IMR-90 (cell line): ENCODE measurements at regions not wholly inside any gene's neighbourhood (a gene's known extent, or its start where the extent isn't known, plus 50 kb on each side); places are given as distances from the start of the nearest gene placed in this dataset.
A peak's percentile ranks its signal among the peaks of the same experiment; 100 is the strongest.
"Not testable (repeated sequence)": the region's sequence is repeated elsewhere in the genome, so short reads cannot be mapped to it uniquely, and the experiment has no call there.

Source experiments
- ATAC-seq: fragments of 200-7000 bp; cut with Tn5 transposase; 2 replicates; pipeline ENCODE4 v1.9.1; 2020; ENCODE audit warnings: low read depth, mild to moderate bottlenecking, moderate library complexity
- BruUV-seq: library from RNA; stranded (reverse); fragments of 400-500 nt; replicated peaks from 2 replicates; lab custom pipeline; 2021; lab: Mats Ljungman, UMichigan
- CTCF ChIA-PET: fragments of 300-600 bp; formaldehyde crosslinking; extraction: SDS; loops from one replicate; lab custom pipeline; 2021; ENCODE audit warnings: antibody characterized with exemption; lab: Yijun Ruan, JAX
- POLR2A ChIA-PET: fragments of 300-600 bp; sonication (Branson Sonifier 250); formaldehyde crosslinking; loops from one replicate; lab custom pipeline; 2022; ENCODE audit warnings: antibody characterized with exemption; ENCODE audit not compliant: unreplicated experiment; lab: Charles Lee
- DNase-seq: peaks from one replicate; pipeline ENCODE4 v3.0.0; 2013
- H2AFZ ChIP-seq: replicated peaks from 2 replicates; pipeline ENCODE3; 2013; ENCODE audit warnings: low read length, mild to moderate bottlenecking; ENCODE audit not compliant: poor library complexity
- H2AK5ac ChIP-seq: 2 replicates; pipeline ENCODE4 v1.6.1; 2013; ENCODE audit warnings: low read depth, low read length, inconsistent platforms
- H2AK9ac ChIP-seq: replicated peaks from 2 replicates; pipeline ENCODE3; 2013; ENCODE audit warnings: mild to moderate bottlenecking, low read depth, low read length, moderate library complexity; ENCODE audit not compliant: poor library complexity
- H2BK120ac ChIP-seq: 2 replicates; pipeline ENCODE4 v1.6.1; 2013; ENCODE audit warnings: low read depth, low read length, inconsistent platforms
- H2BK15ac ChIP-seq: 3 replicates; pipeline ENCODE4 v1.6.1; 2013; ENCODE audit warnings: low read depth, low read length, inconsistent platforms
- H2BK20ac ChIP-seq: 2 replicates; pipeline ENCODE4 v1.6.1; 2013; ENCODE audit warnings: low read depth, mild to moderate bottlenecking, inconsistent platforms, low read length, moderate library complexity
- H2BK5ac ChIP-seq: 2 replicates; pipeline ENCODE4 v1.6.1; 2013; ENCODE audit warnings: mild to moderate bottlenecking, low read depth, low read length, inconsistent platforms; ENCODE audit not compliant: poor library complexity, severe bottlenecking
- H3K14ac ChIP-seq: replicated peaks from 2 replicates; pipeline ENCODE4 v1.6.1; 2013; ENCODE audit warnings: low read depth, low read length, inconsistent platforms
- H3K18ac ChIP-seq: 2 replicates; pipeline ENCODE4 v1.6.1; 2013; ENCODE audit warnings: low read depth, low read length, control low read depth
- H3K23ac ChIP-seq: 2 replicates; pipeline ENCODE4 v1.6.1; 2013; ENCODE audit warnings: low read depth, low read length, inconsistent platforms
- H3K27ac ChIP-seq: 2 replicates; pipeline ENCODE4 v1.5.1; 2013; ENCODE audit warnings: mild to moderate bottlenecking, control low read depth, low read length; ENCODE audit not compliant: insufficient read depth
- H3K27me3 ChIP-seq: 2 replicates; pipeline ENCODE4 v1.6.1; 2013; ENCODE audit warnings: low read length; ENCODE audit not compliant: control insufficient read depth, insufficient read depth
- H3K36me3 ChIP-seq: 2 replicates; pipeline ENCODE4 v1.6.1; 2013; ENCODE audit warnings: low read length, mixed read lengths; ENCODE audit not compliant: control insufficient read depth, insufficient read depth
- H3K4ac ChIP-seq: 2 replicates; pipeline ENCODE4 v1.6.1; 2013; ENCODE audit warnings: low read depth, low read length, inconsistent platforms
- H3K4me1 ChIP-seq: 2 replicates; pipeline ENCODE4 v1.6.1; 2013; ENCODE audit warnings: low read length, mixed read lengths; ENCODE audit not compliant: control insufficient read depth, insufficient read depth
- H3K4me2 ChIP-seq: 2 replicates; pipeline ENCODE4 v1.6.1; 2013; ENCODE audit warnings: low read depth, mild to moderate bottlenecking, control low read depth, low read length, moderate library complexity
- H3K4me3 ChIP-seq: 2 replicates; pipeline ENCODE4 v1.5.1; 2013; ENCODE audit warnings: low read depth, mild to moderate bottlenecking, control low read depth, low read length, moderate library complexity; ENCODE audit not compliant: insufficient read depth
- H3K56ac ChIP-seq: 2 replicates; pipeline ENCODE4 v1.6.1; 2013; ENCODE audit warnings: low read length, inconsistent platforms; ENCODE audit not compliant: insufficient read depth; ENCODE audit errors: extremely low read depth
- H3K79me1 ChIP-seq, 2 experiments: 2 replicates each; pipeline ENCODE4 v1.6.1; 2013; ENCODE audit warnings: low read length in 2 of 2, inconsistent platforms in 1 of 2, low read depth in 1 of 2
- H3K9ac ChIP-seq: 2 replicates; pipeline ENCODE4 v1.6.1; 2013; ENCODE audit warnings: low read depth, low read length, control low read depth
- H3K9me1 ChIP-seq: 2 replicates; pipeline ENCODE4 v1.6.1; 2013; ENCODE audit warnings: low read length, inconsistent platforms; ENCODE audit not compliant: insufficient read depth
- H3K9me3 ChIP-seq: 2 replicates; pipeline ENCODE4 v1.6.1; 2013; ENCODE audit warnings: low read length; ENCODE audit not compliant: control insufficient read depth, insufficient read depth
- H4K20me1 ChIP-seq: 2 replicates; pipeline ENCODE4 v1.6.1; 2013; ENCODE audit warnings: low read length, inconsistent platforms; ENCODE audit not compliant: insufficient read depth
- H4K5ac ChIP-seq: 2 replicates; pipeline ENCODE4 v1.6.1; 2013; ENCODE audit warnings: mild to moderate bottlenecking, low read depth, low read length, control low read depth
- H4K8ac ChIP-seq, 2 experiments: 2 replicates each; pipeline ENCODE4 v1.6.1; 2013; ENCODE audit warnings: low read depth in 2 of 2, low read length in 2 of 2, control low read depth in 1 of 2, inconsistent platforms in 1 of 2
- H4K91ac ChIP-seq: 2 replicates; pipeline ENCODE4 v1.6.1; 2013; ENCODE audit warnings: low read depth, low read length, inconsistent platforms; ENCODE audit not compliant: insufficient read depth
- WGBS, 2 experiments: methylation state at CpG; one replicate each; pipeline versions ENCODE4 v1.1.5 to v1.1.7; 2013; ENCODE audit warnings: missing lambda C conversion rate in 2 of 2; ENCODE audit not compliant: insufficient read length in 1 of 2; ENCODE audit errors: extremely low coverage in 2 of 2; 5-methylcytosine and 5-hydroxymethylcytosine counted together
- dilution Hi-C: fragments of 300-500 bp; cut with HindIII; formaldehyde crosslinking; loops from one replicate; pipeline ENCODE4 v1.14.3; 2018; ENCODE audit warnings: low sequenced_read_pairs; ENCODE audit not compliant: unreplicated experiment
- in situ Hi-C: fragments of 300-500 bp; cut with MboI; formaldehyde crosslinking; loops from 3 replicates; pipeline ENCODE4 v1.14.3; 2019; ENCODE audit warnings: low sequenced_read_pairs, inconsistent platforms, mixed read lengths
- intact Hi-C: fragments of 100-400 bp; cut with micrococcal nuclease; formaldehyde crosslinking; loops from 2 replicates; pipeline ENCODE4 v1.10.0; 2022

- in situ Hi-C loops, H3K9me1 ChIP-seq, H3K4me2 ChIP-seq, H3K18ac ChIP-seq, H3K14ac ChIP-seq, H3K4me1 ChIP-seq, H3K27ac ChIP-seq, H2AFZ ChIP-seq, DNase-seq, POLR2A ChIA-PET, H3K27me3 ChIP-seq, CTCF ChIA-PET, H3K9ac ChIP-seq, H2BK20ac ChIP-seq, intact Hi-C loops, H3K4me3 ChIP-seq, H2BK120ac ChIP-seq, H2AK5ac ChIP-seq, H2BK15ac ChIP-seq, H4K8ac ChIP-seq, H3K4ac ChIP-seq, H2AK9ac ChIP-seq, dilution Hi-C loops, H4K5ac ChIP-seq, H3K36me3 ChIP-seq, BruUV-seq, H3K56ac ChIP-seq, ATAC-seq, H2BK5ac ChIP-seq, H3K9me3 ChIP-seq, H3K79me1 ChIP-seq, H3K23ac ChIP-seq, H4K91ac ChIP-seq, H4K20me1 ChIP-seq: not testable (repeated sequence)
- WGBS, 2 experiments: no CpG with 5 or more reads among the region's 1 CpG
These were observed 82.0 kb downstream of the FAM47C start for GRCh38 chrX:37090142-37090541.

GRCh38 chrX:37096422-37097124 lies 88.4 kb downstream of the FAM47C start:
- CTCF ChIA-PET, dilution Hi-C loops, H3K9me1 ChIP-seq, intact Hi-C loops, H4K91ac ChIP-seq, H2AFZ ChIP-seq, H3K4me3 ChIP-seq, H2AK9ac ChIP-seq, H3K4me1 ChIP-seq, H4K20me1 ChIP-seq, H3K9ac ChIP-seq, H2BK20ac ChIP-seq, H2BK120ac ChIP-seq, H3K4ac ChIP-seq, H3K9me3 ChIP-seq, H4K5ac ChIP-seq, H3K79me1 ChIP-seq, H3K56ac ChIP-seq, H3K23ac ChIP-seq, H3K14ac ChIP-seq, H2AK5ac ChIP-seq, DNase-seq, BruUV-seq, H3K27ac ChIP-seq, H2BK15ac ChIP-seq, POLR2A ChIA-PET, in situ Hi-C loops, H3K27me3 ChIP-seq, H3K18ac ChIP-seq, H4K8ac ChIP-seq, H2BK5ac ChIP-seq, H3K36me3 ChIP-seq, H3K4me2 ChIP-seq: not testable (repeated sequence)
- WGBS, 2 experiments: no CpG with 5 or more reads among the region's 4 CpGs
- ATAC-seq: peak; percentile 78
